SIG-M5 (cell line): ENCODE measurements at regions not wholly inside any gene's neighbourhood (a gene's known extent, or its start where the extent isn't known, plus 50 kb on each side); places are given as distances from the start of the nearest gene placed in this dataset.
"Not testable (repeated sequence)": the region's sequence is repeated elsewhere in the genome, so short reads cannot be mapped to it uniquely, and the experiment has no call there.

Experiments
- DNase-seq: peaks from one replicate; lab custom pipeline; 2025; lab: John Stamatoyannopoulos, UW

- DNase-seq: no peak
These were observed 635.1 kb downstream of the IRS1 start for GRCh38 chr2:226164512-226164911.

GRCh38 chr2:226160617-226161016, 639.0 kb downstream of the IRS1 start:
- not testable (repeated sequence) for DNase-seq

- DNase-seq: no peak
These were observed 639.6 kb downstream of the IRS1 start for GRCh38 chr2:226159875-226160479.

GRCh38 chr2:226158940-226159339, 640.7 kb downstream of the IRS1 start:
- DNase-seq: no peak

- no peak for DNase-seq
These were observed 641.4 kb downstream of the IRS1 start for GRCh38 chr2:226158229-226158628.

- DNase-seq: no peak
These were observed 644.3 kb downstream of the IRS1 start for GRCh38 chr2:226155093-226155875.

- no peak for DNase-seq
These were observed 645.0 kb downstream of the IRS1 start for GRCh38 chr2:226154610-226155009.

GRCh38 chr2:226153553-226153952, 646.1 kb downstream of the IRS1 start:
- DNase-seq: no peak

- DNase-seq: no peak
These were observed 648.5 kb downstream of the IRS1 start for GRCh38 chr2:226151157-226151556.

GRCh38 chr2:226143091-226143490, 656.5 kb downstream of the IRS1 start:
- DNase-seq: no peak

GRCh38 chr2:226142463-226142862, 657.2 kb downstream of the IRS1 start:
- DNase-seq: no peak

GRCh38 chr2:226140594-226140993, 659.0 kb downstream of the IRS1 start:
- DNase-seq: no peak

- no peak for DNase-seq
These were observed 659.9 kb downstream of the IRS1 start for GRCh38 chr2:226139759-226140158.

GRCh38 chr2:226137201-226137811, 662.3 kb downstream of the IRS1 start:
- DNase-seq: peak; percentile 99

GRCh38 chr2:226136739-226137138, 662.9 kb downstream of the IRS1 start:
- peak; percentile 91 for DNase-seq

GRCh38 chr2:226135861-226136548, 663.6 kb downstream of the IRS1 start:
- DNase-seq: no peak

- no peak for DNase-seq
These were observed 667.1 kb downstream of the IRS1 start for GRCh38 chr2:226132323-226133215.

- no peak for DNase-seq
These were observed 668.3 kb downstream of the IRS1 start for GRCh38 chr2:226131299-226131784.

GRCh38 chr2:226130192-226130591, 669.4 kb downstream of the IRS1 start:
- no peak for DNase-seq

- DNase-seq: no peak
These were observed 671.9 kb downstream of the IRS1 start for GRCh38 chr2:226127682-226128081.

GRCh38 chr2:226126104-226126503, 673.5 kb downstream of the IRS1 start:
- no peak for DNase-seq
